Endothelial cell of umbilical vein (primary cell): ENCODE measurements at regions not wholly inside any gene's neighbourhood (a gene's known extent, or its start where the extent isn't known, plus 50 kb on each side); places are given as distances from the start of the nearest gene placed in this dataset.

ENCODE experiments used
- BruUV-seq: library from RNA; stranded (reverse); fragments of 400-500 nt; replicated peaks from 2 replicates; lab custom pipeline; 2021; lab: Mats Ljungman, UMichigan
- CTCF ChIA-PET: fragments of 300-600, 350-600 bp; sonication (Branson Sonifier 250); formaldehyde crosslinking; loops from one replicate; lab custom pipeline; 2021; ENCODE audit warnings: antibody characterized with exemption, inconsistent platforms; lab: Charles Lee
- POLR2A ChIA-PET: fragments of 300-600, 350-600 bp; sonication (Branson Sonifier 250); formaldehyde crosslinking; loops from one replicate; lab custom pipeline; 2021; ENCODE audit warnings: antibody characterized with exemption, inconsistent platforms; lab: Charles Lee
- DNase-seq: peaks from one replicate; pipeline ENCODE4 v3.0.0-alpha.2; 2011; ENCODE audit warnings: low read depth, low spot score
- FAIRE-seq: peaks from 2 replicates; lab custom pipeline; 2011; peaks lifted over from hg19 to GRCh38; lab: Jason Lieb, UNC
- H2AFZ ChIP-seq: 2 replicates; pipeline ENCODE4 v1.6.0; 2012; ENCODE audit warnings: low read depth, low read length, control low read depth, inconsistent platforms
- H3K27ac ChIP-seq: 2 replicates; pipeline ENCODE4 v1.5.1; 2011; ENCODE audit warnings: low read depth, mild to moderate bottlenecking, control low read depth, low read length, moderate library complexity; ENCODE audit not compliant: insufficient read depth
- H3K27me3 ChIP-seq, 2 experiments: 2 replicates each; pipeline versions ENCODE4 v1.6.0 to v1.6.1; 2011; ENCODE audit warnings: low read length in 2 of 2, mixed read lengths in 1 of 2; ENCODE audit not compliant: control insufficient read depth in 2 of 2, insufficient read depth in 2 of 2
- H3K36me3 ChIP-seq, 2 experiments: 2 replicates in 1 of 2; 3 replicates in 1 of 2; pipeline ENCODE4 v1.5.1; 2011; ENCODE audit warnings: low read length in 2 of 2, mild to moderate bottlenecking in 1 of 2, moderate library complexity in 1 of 2; ENCODE audit not compliant: control insufficient read depth in 2 of 2, insufficient read depth in 2 of 2; ENCODE audit errors: extremely low read depth in 1 of 2
- H3K4me1 ChIP-seq: 3 replicates; pipeline ENCODE4 v1.5.1; 2011; ENCODE audit warnings: mild to moderate bottlenecking, low read length; ENCODE audit not compliant: control insufficient read depth, insufficient read depth; ENCODE audit errors: extremely low read depth
- H3K4me2 ChIP-seq: 2 replicates; pipeline ENCODE4 v1.6.1; 2011; ENCODE audit warnings: low read length, control low read depth, mixed read lengths; ENCODE audit not compliant: insufficient read depth
- H3K4me3 ChIP-seq, 3 experiments: fragments of 200-600 bp in 1 of 3; sonication (generic), shearing (Covaris generic) in 1 of 3; replicated peaks in 1 of 3; 2 replicates each; pipeline ENCODE4 v1.5.1; 2011 to 2016; ENCODE audit warnings: control low read depth in 3 of 3, low read length in 3 of 3, mild to moderate bottlenecking in 2 of 3, inconsistent platforms in 1 of 3, low read depth in 1 of 3, moderate library complexity in 1 of 3; ENCODE audit not compliant: insufficient read depth in 1 of 3
- H3K79me2 ChIP-seq: 2 replicates; pipeline ENCODE4 v1.6.0; 2012; ENCODE audit warnings: low read length, inconsistent platforms; ENCODE audit not compliant: control insufficient read depth, insufficient read depth
- H3K9ac ChIP-seq: replicated peaks from 2 replicates; pipeline ENCODE3; 2011; ENCODE audit warnings: low read length, control low read depth; ENCODE audit not compliant: insufficient read depth; ENCODE audit errors: extremely low read depth
- H3K9me1 ChIP-seq: replicated peaks from 3 replicates; pipeline ENCODE4 v1.6.0; 2011; ENCODE audit warnings: mild to moderate bottlenecking, low read length; ENCODE audit not compliant: control insufficient read depth, insufficient read depth; ENCODE audit errors: extremely low read depth
- H3K9me3 ChIP-seq: replicated peaks from 2 replicates; pipeline ENCODE4 v1.5.1; 2012; ENCODE audit warnings: low read length, inconsistent platforms; ENCODE audit not compliant: control insufficient read depth, insufficient read depth
- H4K20me1 ChIP-seq: replicated peaks from 2 replicates; pipeline ENCODE3; 2011; ENCODE audit warnings: mild to moderate bottlenecking, low read length; ENCODE audit not compliant: control insufficient read depth, insufficient read depth; ENCODE audit errors: extremely low read depth
- EZH2 ChIP-seq: IDR thresholded peaks from 2 replicates; pipeline ENCODE4 v1.6.1; 2012; ENCODE audit warnings: borderline replicate concordance, low read depth, mild to moderate bottlenecking, moderate library complexity, low read length, inconsistent platforms; ENCODE audit not compliant: severe bottlenecking
- FOS ChIP-seq: IDR thresholded peaks from 2 replicates; pipeline ENCODE4 v1.6.1; 2011; ENCODE audit warnings: mild to moderate bottlenecking, low read length, moderate library complexity, borderline replicate concordance; ENCODE audit not compliant: insufficient read depth
- GATA2 ChIP-seq: IDR thresholded peaks from 2 replicates; pipeline ENCODE4 v1.7.0; 2011; ENCODE audit warnings: low read depth, mild to moderate bottlenecking, moderate library complexity, mixed read lengths, low read length; ENCODE audit not compliant: insufficient read length, insufficient read depth
- JUN ChIP-seq: IDR thresholded peaks from 2 replicates; pipeline ENCODE4 v1.6.1; 2011; ENCODE audit warnings: borderline replicate concordance, low read depth; ENCODE audit not compliant: insufficient read length, insufficient read depth
- MYC ChIP-seq: IDR thresholded peaks from one replicate; pipeline ENCODE4 v1.6.1; 2011; ENCODE audit warnings: mild to moderate bottlenecking, low read depth, low read length
- POLR2A ChIP-seq: IDR thresholded peaks from 2 replicates; pipeline ENCODE4 v1.6.1; 2012; ENCODE audit warnings: low read depth, mild to moderate bottlenecking, control low read depth, low read length
- POLR2AphosphoS5 ChIP-seq: IDR thresholded peaks from 2 replicates; pipeline ENCODE4 v1.6.1; 2012; ENCODE audit warnings: low read depth, mild to moderate bottlenecking, control low read depth, low read length, moderate library complexity; ENCODE audit not compliant: insufficient read depth
- dilution Hi-C: fragments of 300-500 bp; cut with MboI; formaldehyde crosslinking; loops from one replicate; pipeline ENCODE4 v1.15.0; 2019; ENCODE audit warnings: low sequenced_read_pairs; ENCODE audit not compliant: extremely low pct_ligation_motif_present
- intact Hi-C: fragments of 100-400 bp; cut with micrococcal nuclease; formaldehyde crosslinking; loops from one replicate; pipeline ENCODE4 v1.10.0; 2022
- TF ChIP-seq, protein P1 (sequence below): IDR thresholded peaks from 2 replicates; pipeline ENCODE4 v1.6.1; 2011; ENCODE audit not compliant: insufficient read depth, insufficient read length
- TF ChIP-seq, protein P2 (sequence below), 2 donors: IDR thresholded peaks; 1 replicate in 1 of 2; 2 replicates in 1 of 2; pipeline ENCODE4 v1.5.1; 2011; ENCODE audit warnings: low read length in 2 of 2, mild to moderate bottlenecking in 2 of 2, moderate library complexity in 2 of 2, control low read depth in 1 of 2, inconsistent platforms in 1 of 2, low read depth in 1 of 2; ENCODE audit not compliant: insufficient read depth in 1 of 2; ENCODE audit errors: extremely low read depth in 1 of 2

DNA sequence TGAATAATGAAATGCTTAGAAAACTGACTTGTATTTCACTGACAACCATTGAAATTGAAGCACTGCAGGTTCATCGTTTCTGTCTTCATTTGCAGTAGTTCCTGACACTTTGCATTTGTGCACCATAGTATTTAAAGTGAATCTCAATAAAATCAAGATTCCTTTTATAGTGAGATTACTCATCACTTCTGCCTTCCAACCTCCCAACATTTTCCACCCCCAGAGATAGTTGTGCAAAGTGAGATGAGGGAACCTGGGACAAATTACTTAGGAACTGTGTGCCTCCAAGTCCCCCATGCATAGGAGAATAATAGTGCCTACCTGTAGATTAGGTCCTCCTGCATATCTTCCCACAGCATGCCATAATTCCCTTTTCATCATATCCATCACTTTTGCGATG lies 114.9 kb upstream of the DPT start:
- FAIRE-seq: no peak
- Histone ChIP-seq H3K9ac (no peak overlapping the region), H4K20me1 (no peaks in the 10 kb centered on the region), H3K79me2 (no peaks in the 10 kb centered on the region), H3K9me3 (no peaks in the 10 kb centered on the region), H3K9me1 (no peaks in the 10 kb centered on the region), H2AFZ (no peak overlapping the region), H3K27me3 (no peaks in the 10 kb centered on the region), H3K36me3 (no peaks in the 10 kb centered on the region), H3K4me2 (no peak overlapping the region), H3K4me3 (no peak overlapping the region), H3K27ac (no peak overlapping the region), H3K4me1 (no peaks in the 10 kb centered on the region)
- CTCF ChIA-PET: no interaction called here
- no TSS peak for BruUV-seq
- dilution Hi-C loops: no loop called here
- POLR2A ChIA-PET: no interaction called here
- intact Hi-C loops: no loop called here
- no peak for DNase-seq
- TF ChIP-seq EZH2 (no peak), POLR2AphosphoS5 (no peak), POLR2A (no peak), JUN (no peak), MYC (no peak), GATA2 (no peak), FOS (no peak)
- TF ChIP-seq, protein P1, sequence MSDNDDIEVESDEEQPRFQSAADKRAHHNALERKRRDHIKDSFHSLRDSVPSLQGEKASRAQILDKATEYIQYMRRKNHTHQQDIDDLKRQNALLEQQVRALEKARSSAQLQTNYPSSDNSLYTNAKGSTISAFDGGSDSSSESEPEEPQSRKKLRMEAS: no peak
- TF ChIP-seq, protein P2, sequence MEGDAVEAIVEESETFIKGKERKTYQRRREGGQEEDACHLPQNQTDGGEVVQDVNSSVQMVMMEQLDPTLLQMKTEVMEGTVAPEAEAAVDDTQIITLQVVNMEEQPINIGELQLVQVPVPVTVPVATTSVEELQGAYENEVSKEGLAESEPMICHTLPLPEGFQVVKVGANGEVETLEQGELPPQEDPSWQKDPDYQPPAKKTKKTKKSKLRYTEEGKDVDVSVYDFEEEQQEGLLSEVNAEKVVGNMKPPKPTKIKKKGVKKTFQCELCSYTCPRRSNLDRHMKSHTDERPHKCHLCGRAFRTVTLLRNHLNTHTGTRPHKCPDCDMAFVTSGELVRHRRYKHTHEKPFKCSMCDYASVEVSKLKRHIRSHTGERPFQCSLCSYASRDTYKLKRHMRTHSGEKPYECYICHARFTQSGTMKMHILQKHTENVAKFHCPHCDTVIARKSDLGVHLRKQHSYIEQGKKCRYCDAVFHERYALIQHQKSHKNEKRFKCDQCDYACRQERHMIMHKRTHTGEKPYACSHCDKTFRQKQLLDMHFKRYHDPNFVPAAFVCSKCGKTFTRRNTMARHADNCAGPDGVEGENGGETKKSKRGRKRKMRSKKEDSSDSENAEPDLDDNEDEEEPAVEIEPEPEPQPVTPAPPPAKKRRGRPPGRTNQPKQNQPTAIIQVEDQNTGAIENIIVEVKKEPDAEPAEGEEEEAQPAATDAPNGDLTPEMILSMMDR (IDR thresholded peaks at IDR 0.05; ENCODE audit: extremely low read depth in 1 of 2, insufficient read depth in 1 of 2, low read depth in 1 of 2, low read length in 2 of 2): no peak
